ENCODE measurements at regions not wholly inside any gene's neighbourhood (a gene's known extent, or its start where the extent isn't known, plus 50 kb on each side); places are given as distances from the start of the nearest gene placed in this dataset.

DNA sequence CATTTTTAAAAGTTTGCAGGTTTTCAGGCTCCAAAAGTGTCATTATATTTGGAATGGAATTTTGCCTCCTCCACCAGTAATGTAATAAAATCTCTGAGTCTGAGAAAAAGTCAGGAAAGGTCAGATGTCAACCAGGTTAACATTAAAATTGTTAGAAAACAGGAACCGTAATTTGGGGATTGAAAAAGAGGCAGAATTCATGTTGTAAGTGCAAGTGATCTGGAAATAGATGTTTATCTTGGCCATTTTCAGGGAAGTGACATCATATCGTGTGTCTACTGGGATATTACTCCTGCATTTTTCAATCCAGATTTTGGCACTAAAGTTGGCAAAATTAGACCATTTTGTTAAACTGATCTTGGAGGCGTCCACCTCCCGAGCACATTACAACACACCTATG is 428.5 kb upstream of the MGMT start:
- no peak overlapping the region for H3K4me3 ChIP-seq (replicated peaks in 1 of 3; ENCODE audit: insufficient read depth in 1 of 3, low read depth in 2 of 3, low read length in 3 of 3)
- BruUV-seq (replicated peaks): no TSS peak
- no peak for DNase-seq (ENCODE audit: low spot score)
- H3K9ac ChIP-seq (ENCODE audit: insufficient read depth, low read depth, low read length): no peak overlapping the region
- in situ Hi-C loops (cut with HindIII; ENCODE audit: extremely low pct_ligation_motif_present, low pct_unique_long_range_greater_than_20kb): no loop called here
- intact Hi-C loops (cut with micrococcal nuclease; ENCODE audit: unreplicated experiment): no loop called here
- no peaks in the 10 kb centered on the region for H3K9me3 ChIP-seq (ENCODE audit: low read length)
- H3K27ac ChIP-seq (ENCODE audit: extremely low read length, insufficient read depth, low read length): no peak overlapping the region
- no peaks in the 10 kb centered on the region for H4K20me1 ChIP-seq (ENCODE audit: insufficient read depth, low read length)
- H3K79me2 ChIP-seq (ENCODE audit: insufficient read depth, low read length): no peaks in the 10 kb centered on the region
- TF ChIP-seq PHF8 (CRISPR knock-in tag; IDR thresholded peaks at IDR 0.05) (no peak), ZNF430 (CRISPR knock-in tag; IDR thresholded peaks at IDR 0.05) (no peak), NR2C2 (CRISPR knock-in tag; IDR thresholded peaks at IDR 0.05; ENCODE audit: borderline replicate concordance) (no peak)
- TF ChIP-seq, protein P1, sequence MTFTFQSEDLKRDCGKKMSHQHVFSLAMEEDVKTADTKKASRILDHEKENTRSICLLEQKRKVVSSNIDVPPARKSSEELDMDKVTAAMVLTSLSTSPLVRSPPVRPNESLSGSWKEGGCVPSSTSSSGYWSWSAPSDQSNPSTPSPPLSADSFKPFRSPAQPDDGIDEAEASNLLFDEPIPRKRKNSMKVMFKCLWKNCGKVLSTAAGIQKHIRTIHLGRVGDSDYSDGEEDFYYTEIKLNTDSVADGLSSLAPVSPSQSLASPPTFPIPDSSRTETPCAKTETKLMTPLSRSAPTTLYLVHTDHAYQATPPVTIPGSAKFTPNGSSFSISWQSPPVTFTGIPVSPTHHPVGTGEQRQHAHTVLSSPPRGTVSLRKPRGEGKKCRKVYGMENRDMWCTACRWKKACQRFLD (CRISPR knock-in tag; IDR thresholded peaks at IDR 0.05; ENCODE audit: borderline replicate concordance): no peak
- H3K4me1 ChIP-seq (ENCODE audit: insufficient read depth, low read length): no peaks in the 10 kb centered on the region
- H2AFZ ChIP-seq (ENCODE audit: low read length): no peak overlapping the region
- H3K4me2 ChIP-seq (ENCODE audit: low read depth, low read length): no peak overlapping the region
- POLR2A ChIA-PET: no interaction called here
- CTCF ChIA-PET (ENCODE audit: low intra/inter-chr PET ratio, low total read pairs): no interaction called here
- no peak for ATAC-seq
- no peak for FAIRE-seq
- WGBS (ENCODE audit: low lambda C conversion rate): under 1% methylated on average over 4 of the region's 4 CpGs
- H3K36me3 ChIP-seq (replicated peaks in 1 of 2; ENCODE audit: control insufficient read depth in 1 of 2, insufficient read depth in 2 of 2, low read length in 2 of 2): no peaks in the 10 kb centered on the region
- H3K27me3 ChIP-seq (ENCODE audit: control insufficient read depth in 1 of 2, insufficient read depth in 2 of 2, low read length in 2 of 2): peaks cover 5 to 33% of the 10 kb centered on the region in 2 experiments; a peak in 3 of 5 replicates

DNA sequence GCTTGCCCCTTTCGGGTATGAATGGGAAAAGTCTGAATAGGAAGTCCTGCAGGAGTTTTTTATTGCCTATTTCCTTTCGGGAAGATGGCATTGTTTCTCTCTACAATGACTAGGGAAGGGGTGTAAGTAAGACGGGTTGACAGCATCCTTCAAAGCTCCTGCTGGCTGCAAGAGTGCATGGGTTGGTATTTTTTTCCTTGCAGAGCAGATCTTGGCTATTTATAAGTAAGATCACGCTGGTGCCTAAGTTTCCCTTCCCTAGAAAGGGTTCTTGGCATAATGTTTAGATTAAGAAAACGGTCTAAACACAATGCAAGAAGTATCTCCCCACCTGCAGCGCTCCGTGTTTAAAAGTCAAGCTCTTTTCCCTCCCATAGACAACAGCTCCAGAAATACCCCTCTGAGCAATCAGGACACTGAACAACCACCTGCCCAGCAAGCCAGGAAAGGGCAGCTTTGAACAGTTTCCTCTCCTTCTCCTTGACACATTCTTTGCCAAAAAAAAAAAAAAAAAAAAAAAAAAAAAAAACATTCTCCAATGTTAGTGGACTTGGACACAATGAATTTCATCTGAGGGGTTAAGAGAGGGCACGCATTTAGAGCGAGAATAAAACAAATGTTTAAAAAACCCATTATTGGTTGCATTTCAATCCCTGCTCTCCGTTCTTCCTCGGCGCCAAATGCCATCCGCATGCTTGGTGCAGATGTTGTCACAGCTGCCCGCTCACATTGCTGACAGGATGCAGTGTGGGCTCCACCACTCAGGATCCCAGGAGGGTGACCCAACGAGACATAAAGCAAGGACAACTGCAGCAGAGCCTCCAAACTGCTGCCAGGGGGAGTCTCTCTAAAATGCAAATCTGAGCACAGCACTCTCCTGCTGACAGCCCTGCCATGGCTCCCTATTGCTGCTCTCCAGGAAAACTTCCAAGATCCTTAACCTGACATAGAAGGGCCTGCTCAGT is 427.4 kb upstream of the MGMT start:
- H2AFZ ChIP-seq (ENCODE audit: low read length): no peak overlapping the region
- no peaks in the 10 kb centered on the region for H3K9me3 ChIP-seq (ENCODE audit: low read length)
- no peaks in the 10 kb centered on the region for H4K20me1 ChIP-seq (ENCODE audit: insufficient read depth, low read length)
- in situ Hi-C loops (cut with HindIII; ENCODE audit: extremely low pct_ligation_motif_present, low pct_unique_long_range_greater_than_20kb) (no loop called here), intact Hi-C loops (cut with micrococcal nuclease; ENCODE audit: unreplicated experiment) (no loop called here)
- CTCF ChIA-PET (ENCODE audit: low intra/inter-chr PET ratio, low total read pairs): no interaction called here
- POLR2A ChIA-PET: no interaction called here
- H3K4me3 ChIP-seq (replicated peaks in 1 of 3; ENCODE audit: insufficient read depth in 1 of 3, low read depth in 2 of 3, low read length in 3 of 3): no peak overlapping the region
- no peak overlapping the region for H3K9ac ChIP-seq (ENCODE audit: insufficient read depth, low read depth, low read length)
- peaks cover 3 to 27% of the 10 kb centered on the region in 2 experiments; a peak in 3 of 5 replicates for H3K27me3 ChIP-seq (ENCODE audit: control insufficient read depth in 1 of 2, insufficient read depth in 2 of 2, low read length in 2 of 2)
- BruUV-seq (replicated peaks): no TSS peak
- no peak for ATAC-seq
- no peaks in the 10 kb centered on the region for H3K4me1 ChIP-seq (ENCODE audit: insufficient read depth, low read length)
- no peak overlapping the region for H3K27ac ChIP-seq (ENCODE audit: extremely low read length, insufficient read depth, low read length)
- TF ChIP-seq RFX5 (IDR thresholded peaks at IDR 0.05; ENCODE audit: low read depth, low read length) (no peak), POLR2A (IDR thresholded peaks at IDR 0.05; ENCODE audit: insufficient read depth in 1 of 2, low read depth in 2 of 2, low read length in 2 of 2) (no peak), ZNF530 (CRISPR knock-in tag; IDR thresholded peaks at IDR 0.05; ENCODE audit: low read depth) (no peak), ATF7-NPFF (CRISPR knock-in tag; IDR thresholded peaks at IDR 0.05; ENCODE audit: low read depth) (no peak), KLF11 (CRISPR knock-in tag; IDR thresholded peaks at IDR 0.05) (no peak), SRSF9 (IDR thresholded peaks at IDR 0.05; ENCODE audit: borderline replicate concordance, insufficient read depth, low read depth, low read length, poor library complexity, severe bottlenecking) (no peak), ZNF253 (CRISPR knock-in tag; IDR thresholded peaks at IDR 0.05; ENCODE audit: borderline replicate concordance) (no peak), ZSCAN29 (CRISPR knock-in tag; conservative IDR thresholded peaks at IDR 0.05) (no peak), SRSF1 (optimal IDR thresholded peaks at IDR 0.05; ENCODE audit: low read depth, low read length) (no peak)
- TF ChIP-seq, protein P2, sequence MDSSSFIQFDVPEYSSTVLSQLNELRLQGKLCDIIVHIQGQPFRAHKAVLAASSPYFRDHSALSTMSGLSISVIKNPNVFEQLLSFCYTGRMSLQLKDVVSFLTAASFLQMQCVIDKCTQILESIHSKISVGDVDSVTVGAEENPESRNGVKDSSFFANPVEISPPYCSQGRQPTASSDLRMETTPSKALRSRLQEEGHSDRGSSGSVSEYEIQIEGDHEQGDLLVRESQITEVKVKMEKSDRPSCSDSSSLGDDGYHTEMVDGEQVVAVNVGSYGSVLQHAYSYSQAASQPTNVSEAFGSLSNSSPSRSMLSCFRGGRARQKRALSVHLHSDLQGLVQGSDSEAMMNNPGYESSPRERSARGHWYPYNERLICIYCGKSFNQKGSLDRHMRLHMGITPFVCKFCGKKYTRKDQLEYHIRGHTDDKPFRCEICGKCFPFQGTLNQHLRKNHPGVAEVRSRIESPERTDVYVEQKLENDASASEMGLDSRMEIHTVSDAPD (CRISPR knock-in tag; IDR thresholded peaks at IDR 0.05): no peak
- no peaks in the 10 kb centered on the region for H3K36me3 ChIP-seq (replicated peaks in 1 of 2; ENCODE audit: control insufficient read depth in 1 of 2, insufficient read depth in 2 of 2, low read length in 2 of 2)
- H3K4me2 ChIP-seq (ENCODE audit: low read depth, low read length): no peak overlapping the region
- no peaks in the 10 kb centered on the region for H3K79me2 ChIP-seq (ENCODE audit: insufficient read depth, low read length)
- no peak for FAIRE-seq
- DNase-seq (ENCODE audit: low spot score): no peak
- 29% methylated on average over 13 of the region's 15 CpGs for WGBS (ENCODE audit: low lambda C conversion rate)

All from HepG2 (cell line).